ENCODE measurements at regions not wholly inside any gene's neighbourhood (a gene's known extent, or its start where the extent isn't known, plus 50 kb on each side); places are given as distances from the start of the nearest gene placed in this dataset.

- 2% methylated on average over 1 of the region's 1 CpG for WGBS (ENCODE audit: missing lambda C conversion rate)
- no peak overlapping the region for H3K27ac ChIP-seq
- H3K4me1 ChIP-seq = no peaks in the 10 kb centered on the region
- CTCF ChIA-PET = interaction anchor here (1.0 to 1.1 kb wide), 2 partner anchors 29 to 562 kb away, joined by 3 read pairs; no protein-coding TSS in a partner anchor
- no peak overlapping the region for H3K4me3 ChIP-seq
- no peak for FAIRE-seq
- H3K4me2 ChIP-seq = no peak overlapping the region
- ATAC-seq = no peak
- POLR2A ChIA-PET = no interaction called here
- H3K9me3 ChIP-seq = no peaks in the 10 kb centered on the region
- DNase-seq (ENCODE audit: low read depth in 1 of 2, low spot score in 1 of 2) = no peak
- TF ChIP-seq GATA3 (IDR thresholded peaks at IDR 0.05; ENCODE audit: borderline replicate concordance) = no peak
- TF ChIP-seq KDM1A (IDR thresholded peaks at IDR 0.05; ENCODE audit: low read depth) = no peak
- no peak for TF ChIP-seq RCOR1 (IDR thresholded peaks at IDR 0.05; ENCODE audit: low read depth, low read length)
- no peak for TF ChIP-seq POLR2AphosphoS2 (conservative IDR thresholded peaks at IDR 0.05; ENCODE audit: low read length)
- TF ChIP-seq ZFP36 (IDR thresholded peaks at IDR 0.05; ENCODE audit: borderline replicate concordance, partially characterized antibody) = no peak
- TF ChIP-seq RNF2 (IDR thresholded peaks at IDR 0.05; ENCODE audit: borderline replicate concordance, low read depth) = no peak
- no peak for TF ChIP-seq ATOH8 (CRISPR knock-in tag; IDR thresholded peaks at IDR 0.05; ENCODE audit: low read depth)
- no peak for TF ChIP-seq NFE2L2 (conservative IDR thresholded peaks at IDR 0.05; ENCODE audit: low read length)
- no peak for TF ChIP-seq ZNF302 (CRISPR knock-in tag; IDR thresholded peaks at IDR 0.05)
- no peak for TF ChIP-seq HOXA7 (CRISPR knock-in tag; IDR thresholded peaks at IDR 0.05)
- TF ChIP-seq HOXB5 (CRISPR knock-in tag; IDR thresholded peaks at IDR 0.05) = no peak
- no peak for TF ChIP-seq JUNB (IDR thresholded peaks at IDR 0.05)
- TF ChIP-seq, protein P1, sequence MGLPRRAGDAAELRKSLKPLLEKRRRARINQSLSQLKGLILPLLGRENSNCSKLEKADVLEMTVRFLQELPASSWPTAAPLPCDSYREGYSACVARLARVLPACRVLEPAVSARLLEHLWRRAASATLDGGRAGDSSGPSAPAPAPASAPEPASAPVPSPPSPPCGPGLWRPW (IDR thresholded peaks at IDR 0.05) = no peak
- TF ChIP-seq NR3C1 (IDR thresholded peaks at IDR 0.05) = no peak
- no peak for TF ChIP-seq HOXB13 (CRISPR knock-in tag; IDR thresholded peaks at IDR 0.05; ENCODE audit: low read depth)
- TF ChIP-seq FOSB (CRISPR knock-in tag; IDR thresholded peaks at IDR 0.05) = no peak
- no peak for TF ChIP-seq POLR2A (IDR thresholded peaks at IDR 0.05; ENCODE audit: low read length)
- TF ChIP-seq EP300 (IDR thresholded peaks at IDR 0.05) = no peak
- TF ChIP-seq EHMT2 (IDR thresholded peaks at IDR 0.05; ENCODE audit: low read depth) = no peak
- TF ChIP-seq FOXS1 (CRISPR knock-in tag; IDR thresholded peaks at IDR 0.05) = no peak
These were observed 61.2 kb upstream of the NPVF start for GRCh38 chr7:25289518-25289917.

GRCh38 chr7:25294624-25295023 lies 66.3 kb upstream of the NPVF start:
- ATAC-seq (no peak), DNase-seq (ENCODE audit: low read depth in 1 of 2, low spot score in 1 of 2) (no peak), FAIRE-seq (no peak)
- WGBS (ENCODE audit: missing lambda C conversion rate) = 56% methylated on average over 3 of the region's 3 CpGs
- Histone ChIP-seq H3K4me3 (no peak overlapping the region), H3K4me2 (no peak overlapping the region), H3K4me1 (no peaks in the 10 kb centered on the region), H3K27ac (no peak overlapping the region), H3K9me3 (no peaks in the 10 kb centered on the region)
- POLR2A ChIA-PET = no interaction called here
- CTCF ChIA-PET = no interaction called here
- TF ChIP-seq BCL3 (IDR thresholded peaks at IDR 0.05) = no peak
- TF ChIP-seq RNF2 (IDR thresholded peaks at IDR 0.05; ENCODE audit: borderline replicate concordance, low read depth) = no peak
- TF ChIP-seq ATOH8 (CRISPR knock-in tag; IDR thresholded peaks at IDR 0.05; ENCODE audit: low read depth) = no peak
- TF ChIP-seq BHLHE40 (IDR thresholded peaks at IDR 0.05; ENCODE audit: low read depth, low read length) = no peak
- no peak for TF ChIP-seq GATA3 (IDR thresholded peaks at IDR 0.05; ENCODE audit: borderline replicate concordance)
- TF ChIP-seq KDM1A (IDR thresholded peaks at IDR 0.05; ENCODE audit: low read depth) = no peak
- TF ChIP-seq HOXB13 (CRISPR knock-in tag; IDR thresholded peaks at IDR 0.05; ENCODE audit: low read depth) = no peak
- no peak for TF ChIP-seq CEBPB (IDR thresholded peaks at IDR 0.05)
- no peak for TF ChIP-seq MAZ (IDR thresholded peaks at IDR 0.05; ENCODE audit: borderline replicate concordance, low read depth, low read length)
- TF ChIP-seq REST (IDR thresholded peaks at IDR 0.05) = no peak
- no peak for TF ChIP-seq NFE2L2 (conservative IDR thresholded peaks at IDR 0.05; ENCODE audit: low read length)
- TF ChIP-seq RFX5 (IDR thresholded peaks at IDR 0.05) = no peak
- no peak for TF ChIP-seq TFCP2L1 (CRISPR knock-in tag; IDR thresholded peaks at IDR 0.05)
- TF ChIP-seq CHD4 (IDR thresholded peaks at IDR 0.05; ENCODE audit: borderline replicate concordance) = no peak

Measured in A549 (cell line).